ENCODE measurements at regions not wholly inside any gene's neighbourhood (a gene's known extent, or its start where the extent isn't known, plus 50 kb on each side); places are given as distances from the start of the nearest gene placed in this dataset.

DNA sequence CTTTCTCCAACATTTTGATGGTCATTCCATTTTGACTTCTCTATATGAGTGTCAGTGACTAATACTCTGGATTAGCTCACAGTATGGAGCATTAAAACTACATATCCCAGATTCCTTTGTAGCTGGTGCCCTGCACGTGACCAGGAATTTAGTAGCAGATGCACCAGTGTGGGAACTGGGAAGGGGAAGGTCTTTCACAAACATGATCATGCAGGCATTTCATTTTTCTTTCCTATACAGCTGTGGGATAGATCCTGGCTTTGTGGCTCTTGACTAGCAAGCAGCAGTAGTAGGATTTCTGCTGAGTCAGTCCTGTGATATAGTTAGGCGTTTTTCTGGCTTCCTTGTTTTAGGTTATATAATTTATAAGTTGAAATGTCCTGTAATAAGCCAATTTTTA is 971.0 kb upstream of the CDH2 start:
- no peak for DNase-seq (ENCODE audit: extremely low read depth, low read depth)
- TF ChIP-seq, protein P1, sequence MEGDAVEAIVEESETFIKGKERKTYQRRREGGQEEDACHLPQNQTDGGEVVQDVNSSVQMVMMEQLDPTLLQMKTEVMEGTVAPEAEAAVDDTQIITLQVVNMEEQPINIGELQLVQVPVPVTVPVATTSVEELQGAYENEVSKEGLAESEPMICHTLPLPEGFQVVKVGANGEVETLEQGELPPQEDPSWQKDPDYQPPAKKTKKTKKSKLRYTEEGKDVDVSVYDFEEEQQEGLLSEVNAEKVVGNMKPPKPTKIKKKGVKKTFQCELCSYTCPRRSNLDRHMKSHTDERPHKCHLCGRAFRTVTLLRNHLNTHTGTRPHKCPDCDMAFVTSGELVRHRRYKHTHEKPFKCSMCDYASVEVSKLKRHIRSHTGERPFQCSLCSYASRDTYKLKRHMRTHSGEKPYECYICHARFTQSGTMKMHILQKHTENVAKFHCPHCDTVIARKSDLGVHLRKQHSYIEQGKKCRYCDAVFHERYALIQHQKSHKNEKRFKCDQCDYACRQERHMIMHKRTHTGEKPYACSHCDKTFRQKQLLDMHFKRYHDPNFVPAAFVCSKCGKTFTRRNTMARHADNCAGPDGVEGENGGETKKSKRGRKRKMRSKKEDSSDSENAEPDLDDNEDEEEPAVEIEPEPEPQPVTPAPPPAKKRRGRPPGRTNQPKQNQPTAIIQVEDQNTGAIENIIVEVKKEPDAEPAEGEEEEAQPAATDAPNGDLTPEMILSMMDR (IDR thresholded peaks at IDR 0.05; ENCODE audit: low read depth, low read length) = no peak

- TF ChIP-seq, protein P1 (IDR thresholded peaks at IDR 0.05; ENCODE audit: low read depth, low read length) = no peak
- DNase-seq (ENCODE audit: extremely low read depth, low read depth) = no peak
Observed at GRCh38 chr18:29146068-29146467, 969.1 kb upstream of the CDH2 start.

GRCh38 chr18:29140590-29140989 is 963.7 kb upstream of the CDH2 start:
- DNase-seq (ENCODE audit: extremely low read depth, low read depth) = no peak
- TF ChIP-seq, protein P1 (IDR thresholded peaks at IDR 0.05; ENCODE audit: low read depth, low read length) = no peak

- TF ChIP-seq, protein P1 (IDR thresholded peaks at IDR 0.05; ENCODE audit: low read depth, low read length) = no peak
- DNase-seq (ENCODE audit: extremely low read depth, low read depth) = no peak
Observed at GRCh38 chr18:29137773-29138495, 961.0 kb upstream of the CDH2 start.

DNA sequence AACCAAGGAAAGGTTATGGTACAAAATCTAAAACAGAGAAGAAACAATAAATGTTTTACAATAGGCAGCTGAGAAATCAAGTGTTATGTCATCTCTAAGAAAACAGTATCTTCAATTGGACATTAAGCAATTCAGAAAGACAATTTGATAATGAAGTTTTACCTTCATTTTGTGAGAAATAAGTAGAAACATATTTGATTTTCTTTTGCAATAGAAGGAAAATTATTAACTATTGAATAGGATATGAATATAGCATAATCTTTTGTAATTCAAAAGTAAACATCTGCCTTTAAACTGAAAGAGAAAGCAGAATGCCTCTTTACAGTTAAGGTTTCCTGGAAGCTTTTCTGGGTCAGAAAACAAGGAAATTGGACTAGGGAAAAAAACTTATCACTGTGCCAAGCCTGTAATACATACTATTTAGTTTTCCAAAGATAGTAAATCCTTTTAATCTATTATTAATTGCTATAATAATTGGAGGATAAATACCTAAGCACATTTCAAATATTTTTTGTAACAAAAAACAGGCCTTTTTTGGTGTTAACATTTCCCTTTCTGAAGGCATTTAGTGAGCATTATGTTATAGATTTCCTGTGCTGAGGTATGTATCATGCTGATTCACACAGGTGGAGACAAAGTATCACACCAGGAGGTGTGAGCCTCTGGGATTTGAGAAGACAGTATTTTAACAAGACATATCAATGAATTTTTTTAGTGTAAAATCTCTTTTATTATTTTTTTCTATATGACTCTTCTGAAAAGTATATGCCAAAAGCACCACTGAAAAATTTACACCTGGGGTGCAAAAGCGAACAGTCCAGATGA is 947.0 kb upstream of the CDH2 start:
- DNase-seq (ENCODE audit: extremely low read depth, low read depth) = no peak
- TF ChIP-seq, protein P1 (IDR thresholded peaks at IDR 0.05; ENCODE audit: low read depth, low read length) = no peak

DNA sequence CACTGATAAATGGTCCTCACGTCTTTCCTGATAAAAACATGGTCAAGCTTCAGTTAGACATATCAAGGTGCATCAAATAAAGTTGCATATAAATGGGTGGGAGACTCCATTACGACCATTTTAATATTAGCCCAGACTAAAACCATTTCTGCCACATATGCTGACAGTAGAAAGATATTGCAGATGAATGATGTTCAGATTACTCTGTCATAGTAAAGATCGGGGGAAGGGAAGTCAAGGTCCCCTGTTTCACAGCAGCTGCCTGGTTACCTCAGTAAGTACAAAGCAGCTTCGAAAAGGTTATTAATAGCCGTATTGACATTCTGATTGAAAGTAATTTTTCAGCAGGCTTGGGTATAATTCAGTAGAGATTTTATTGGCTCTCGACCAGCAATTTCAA is 927.7 kb upstream of the CDH2 start:
- no peak for DNase-seq (ENCODE audit: extremely low read depth, low read depth)
- TF ChIP-seq, protein P1 (IDR thresholded peaks at IDR 0.05; ENCODE audit: low read depth, low read length) = no peak

GRCh38 chr18:29104227-29104626 is 927.3 kb upstream of the CDH2 start:
- TF ChIP-seq, protein P1 (IDR thresholded peaks at IDR 0.05; ENCODE audit: low read depth, low read length) = no peak
- DNase-seq (ENCODE audit: extremely low read depth, low read depth) = no peak
